ENCODE measurements at regions not wholly inside any gene's neighbourhood (a gene's known extent, or its start where the extent isn't known, plus 50 kb on each side); places are given as distances from the start of the nearest gene placed in this dataset.

DNA sequence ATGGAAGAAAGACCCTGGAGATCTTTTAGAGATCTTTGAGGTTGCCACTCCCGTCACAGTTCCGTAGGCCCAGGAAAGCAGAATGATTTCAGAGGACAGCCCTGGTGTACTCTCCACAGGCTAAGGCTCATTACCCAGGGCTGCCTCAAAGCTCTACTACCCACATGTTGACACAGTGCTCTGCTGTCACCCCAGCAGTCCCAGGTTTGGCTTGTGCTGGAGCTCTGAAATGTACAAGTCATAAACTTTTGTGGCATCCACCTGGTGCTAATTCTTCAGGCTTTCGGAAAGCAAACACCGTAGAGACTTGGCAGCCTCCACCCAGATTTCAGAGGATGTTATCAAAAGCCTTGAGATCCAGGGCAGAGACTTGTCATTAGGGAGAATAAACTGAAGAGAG is 136.5 kb downstream of the MTRR start:
- Histone ChIP-seq H3K4me3 (ENCODE audit: low read depth, low read length) (no peak overlapping the region), H3K9me3 (ENCODE audit: control insufficient read depth, insufficient read depth, low read length) (no peaks in the 10 kb centered on the region), H3K4me1 (ENCODE audit: control insufficient read depth, insufficient read depth, low read length) (no peaks in the 10 kb centered on the region), H3K9ac (ENCODE audit: low read depth, low read length) (no peak overlapping the region), H3K27me3 (ENCODE audit: control insufficient read depth, insufficient read depth, low read length) (no peaks in the 10 kb centered on the region), H3K36me3 (ENCODE audit: control insufficient read depth, insufficient read depth, low read length) (no peaks in the 10 kb centered on the region)

DNA sequence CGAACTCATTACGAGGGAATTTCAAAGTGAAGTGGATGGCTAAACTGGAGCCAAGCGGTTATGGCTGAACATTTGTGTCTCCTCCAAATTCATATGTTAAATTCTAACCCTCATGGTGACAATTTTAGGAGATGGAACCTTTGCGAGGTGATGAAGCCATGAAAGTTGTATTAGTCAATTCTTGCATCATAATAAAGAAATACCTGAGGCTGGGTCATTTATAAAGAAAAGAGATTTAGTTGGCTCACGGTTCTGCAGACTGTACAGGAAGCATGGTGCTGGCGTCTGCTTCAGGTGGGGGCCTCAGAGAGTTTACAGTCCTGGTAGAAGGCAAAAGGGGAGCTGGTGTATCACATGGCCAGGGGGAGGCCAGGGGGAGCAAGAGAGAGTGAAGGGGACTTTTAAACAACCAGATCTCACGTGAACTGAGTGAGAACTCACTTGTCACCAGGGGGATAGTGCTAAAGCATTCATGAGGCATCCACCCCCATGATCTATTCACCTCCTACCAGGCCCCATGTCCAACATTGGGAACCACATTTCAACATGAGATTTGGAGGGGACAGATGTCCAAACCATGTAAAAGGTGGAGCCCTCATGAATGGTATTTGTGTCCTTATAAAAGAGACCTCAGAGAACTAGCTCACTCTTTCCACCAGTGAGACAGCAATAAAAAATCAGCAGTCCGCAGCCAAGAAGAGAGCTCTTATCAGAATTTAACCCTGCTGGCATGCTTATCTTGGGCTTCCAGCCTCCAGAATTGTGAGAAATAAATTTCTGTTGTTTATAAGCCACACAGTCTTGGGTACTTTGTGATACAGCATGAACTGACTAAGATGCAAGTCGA is 143.4 kb downstream of the MTRR start:
- Histone ChIP-seq H3K4me1 (ENCODE audit: control insufficient read depth, insufficient read depth, low read length) (no peaks in the 10 kb centered on the region), H3K36me3 (ENCODE audit: control insufficient read depth, insufficient read depth, low read length) (no peaks in the 10 kb centered on the region), H3K27me3 (ENCODE audit: control insufficient read depth, insufficient read depth, low read length) (no peaks in the 10 kb centered on the region), H3K4me3 (ENCODE audit: low read depth, low read length) (no peak overlapping the region), H3K9ac (ENCODE audit: low read depth, low read length) (no peak overlapping the region), H3K9me3 (ENCODE audit: control insufficient read depth, insufficient read depth, low read length) (no peaks in the 10 kb centered on the region)

DNA sequence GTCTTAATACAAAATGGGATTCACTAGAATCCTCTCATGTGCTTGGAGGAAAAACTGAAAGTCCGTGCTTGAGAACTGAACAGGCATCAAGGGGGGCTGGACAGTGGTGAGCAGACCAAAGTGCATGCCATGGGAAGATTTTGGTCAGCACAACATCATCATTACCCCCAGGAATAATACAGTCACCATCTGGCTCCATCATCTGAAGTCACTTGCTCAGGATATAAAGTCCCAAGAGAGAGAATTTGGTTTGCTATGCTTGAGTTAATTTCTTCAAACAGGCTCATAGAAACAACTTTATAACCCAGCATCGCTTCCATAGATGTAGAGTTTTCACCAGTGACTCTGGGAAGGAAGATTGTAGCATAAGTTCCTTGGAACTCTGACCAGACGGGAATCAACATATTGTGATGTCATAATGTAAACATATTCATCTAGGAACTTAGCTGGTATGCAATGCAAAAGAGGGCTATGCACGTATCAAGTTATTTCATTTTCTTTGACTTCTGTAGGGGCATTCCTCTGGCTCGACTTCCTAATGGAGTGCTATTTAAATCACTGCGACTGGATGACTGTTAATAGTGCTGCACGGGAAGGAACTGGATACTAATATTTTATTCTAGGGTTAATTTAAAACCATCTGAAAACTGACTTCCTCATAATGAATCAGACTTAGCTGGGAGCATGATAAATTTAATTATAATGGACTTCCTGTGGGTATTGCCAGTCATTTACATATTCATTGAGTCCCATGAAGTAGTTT is 145.2 kb downstream of the MTRR start:
- Histone ChIP-seq H3K27me3 (ENCODE audit: control insufficient read depth, insufficient read depth, low read length) (no peaks in the 10 kb centered on the region), H3K4me3 (ENCODE audit: low read depth, low read length) (no peak overlapping the region), H3K9me3 (ENCODE audit: control insufficient read depth, insufficient read depth, low read length) (no peaks in the 10 kb centered on the region), H3K36me3 (ENCODE audit: control insufficient read depth, insufficient read depth, low read length) (no peaks in the 10 kb centered on the region), H3K9ac (ENCODE audit: low read depth, low read length) (no peak overlapping the region), H3K4me1 (ENCODE audit: control insufficient read depth, insufficient read depth, low read length) (no peaks in the 10 kb centered on the region)

DNA sequence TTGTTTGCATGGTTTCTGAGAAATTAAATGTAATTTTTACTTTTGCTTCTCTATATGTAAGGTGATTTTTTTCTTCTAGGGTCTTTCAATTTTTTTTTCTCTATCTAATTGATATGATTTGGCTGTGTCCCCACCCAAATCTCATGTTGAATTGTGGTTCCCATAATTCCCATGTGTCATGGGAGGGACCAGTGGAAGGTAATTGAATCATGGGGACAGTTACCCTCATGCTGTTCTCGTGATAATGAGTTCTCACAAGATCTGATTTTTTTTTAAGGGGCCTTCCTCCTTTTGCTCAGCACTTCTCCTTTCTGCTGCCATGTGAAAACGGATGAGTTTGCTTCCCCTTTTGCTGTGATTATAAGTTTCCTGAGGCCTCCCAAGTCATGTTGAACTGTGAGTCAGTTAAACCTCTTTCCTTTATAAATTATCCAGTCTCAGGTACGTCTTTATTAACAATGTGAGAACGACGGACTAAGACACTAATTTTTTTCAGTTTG is 150.8 kb downstream of the MTRR start:
- no peak overlapping the region for H3K9ac ChIP-seq (ENCODE audit: low read depth, low read length)
- H3K9me3 ChIP-seq (ENCODE audit: control insufficient read depth, insufficient read depth, low read length), result no peaks in the 10 kb centered on the region
- no peaks in the 10 kb centered on the region for H3K27me3 ChIP-seq (ENCODE audit: control insufficient read depth, insufficient read depth, low read length)
- H3K36me3 ChIP-seq (ENCODE audit: control insufficient read depth, insufficient read depth, low read length), result no peaks in the 10 kb centered on the region
- no peaks in the 10 kb centered on the region for H3K4me1 ChIP-seq (ENCODE audit: control insufficient read depth, insufficient read depth, low read length)
- H3K4me3 ChIP-seq (ENCODE audit: low read depth, low read length), result no peak overlapping the region

DNA sequence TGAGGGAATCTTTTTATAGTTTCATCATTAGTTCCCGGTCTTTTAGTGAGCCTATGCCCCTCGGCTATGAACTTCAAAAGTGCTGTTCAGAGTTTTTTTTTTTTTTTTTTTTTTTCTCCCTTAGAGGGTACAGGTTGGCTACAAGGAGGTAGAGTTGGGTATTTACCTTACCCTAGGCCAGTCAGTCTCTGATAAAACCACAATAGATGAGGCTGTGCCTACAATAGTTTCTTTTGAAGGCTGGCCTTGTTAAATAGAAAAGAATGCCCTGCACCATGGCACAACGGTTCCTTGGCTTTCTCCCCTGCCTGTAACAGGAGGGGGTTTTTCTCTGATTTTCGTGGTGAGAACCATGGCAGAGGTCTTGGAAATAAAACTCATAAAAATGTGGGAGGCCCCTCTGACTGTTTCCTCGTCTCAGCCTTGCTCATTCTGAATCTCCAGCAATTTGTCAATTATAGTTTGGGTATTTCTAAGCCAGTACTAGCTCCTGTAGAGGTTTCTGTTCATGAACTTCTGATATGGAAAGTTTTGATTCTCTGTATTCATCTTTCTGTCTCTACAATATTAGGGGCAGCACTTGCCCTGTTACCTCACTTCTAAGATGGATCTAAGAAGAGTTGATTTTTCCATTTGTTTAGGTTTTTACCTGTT is 152.0 kb downstream of the MTRR start:
- no peak overlapping the region for H3K9ac ChIP-seq (ENCODE audit: low read depth, low read length)
- no peaks in the 10 kb centered on the region for H3K9me3 ChIP-seq (ENCODE audit: control insufficient read depth, insufficient read depth, low read length)
- no peaks in the 10 kb centered on the region for H3K27me3 ChIP-seq (ENCODE audit: control insufficient read depth, insufficient read depth, low read length)
- no peaks in the 10 kb centered on the region for H3K36me3 ChIP-seq (ENCODE audit: control insufficient read depth, insufficient read depth, low read length)
- no peak overlapping the region for H3K4me3 ChIP-seq (ENCODE audit: low read depth, low read length)
- no peaks in the 10 kb centered on the region for H3K4me1 ChIP-seq (ENCODE audit: control insufficient read depth, insufficient read depth, low read length)

DNA sequence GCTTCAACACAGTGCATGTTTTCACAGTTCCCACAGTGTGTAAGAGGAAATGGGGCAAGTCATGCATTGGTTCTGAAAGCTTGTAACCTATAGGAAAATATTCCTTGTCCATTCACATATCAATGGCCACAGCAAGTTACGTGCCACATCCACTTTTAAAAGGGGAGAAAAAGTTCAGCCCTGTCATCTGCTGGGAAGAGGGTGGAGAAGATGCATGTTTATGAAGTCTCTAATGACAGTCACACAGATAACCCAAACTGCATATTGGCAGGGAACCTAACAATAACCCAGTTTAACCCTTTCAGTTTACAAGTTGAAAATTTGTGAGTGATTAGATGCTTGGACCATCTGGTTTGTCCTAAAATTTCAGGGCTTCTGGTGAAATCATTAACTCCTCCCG is 159.3 kb downstream of the MTRR start:
- Histone ChIP-seq H3K4me1 (ENCODE audit: control insufficient read depth, insufficient read depth, low read length) (no peaks in the 10 kb centered on the region), H3K9ac (ENCODE audit: low read depth, low read length) (no peak overlapping the region), H3K4me3 (ENCODE audit: low read depth, low read length) (no peak overlapping the region), H3K27me3 (ENCODE audit: control insufficient read depth, insufficient read depth, low read length) (no peaks in the 10 kb centered on the region), H3K36me3 (ENCODE audit: control insufficient read depth, insufficient read depth, low read length) (no peaks in the 10 kb centered on the region), H3K9me3 (ENCODE audit: control insufficient read depth, insufficient read depth, low read length) (no peaks in the 10 kb centered on the region)

DNA sequence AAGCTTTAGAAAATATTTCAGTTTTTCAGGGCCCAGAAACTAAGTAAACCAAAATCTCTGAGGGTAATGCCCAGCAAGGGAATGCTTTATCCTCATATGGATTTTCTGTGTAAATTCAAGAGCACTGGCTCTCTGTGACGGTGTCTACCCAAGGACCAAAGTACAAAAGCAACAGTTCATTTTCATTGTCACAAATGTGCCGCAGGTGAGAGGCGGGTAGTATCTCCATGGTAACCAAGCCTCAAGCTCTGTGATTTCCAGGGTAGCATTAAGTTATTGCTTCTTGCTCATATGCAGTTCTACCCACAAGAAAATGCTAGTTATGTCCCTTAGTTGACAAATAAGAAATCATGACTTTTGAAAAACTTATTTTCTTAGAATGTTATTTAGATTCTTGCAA is 164.3 kb downstream of the MTRR start:
- Histone ChIP-seq H3K36me3 (ENCODE audit: control insufficient read depth, insufficient read depth, low read length) (no peaks in the 10 kb centered on the region), H3K4me3 (ENCODE audit: low read depth, low read length) (no peak overlapping the region), H3K4me1 (ENCODE audit: control insufficient read depth, insufficient read depth, low read length) (no peaks in the 10 kb centered on the region), H3K9ac (ENCODE audit: low read depth, low read length) (no peak overlapping the region), H3K27me3 (ENCODE audit: control insufficient read depth, insufficient read depth, low read length) (no peaks in the 10 kb centered on the region), H3K9me3 (ENCODE audit: control insufficient read depth, insufficient read depth, low read length) (no peaks in the 10 kb centered on the region)

DNA sequence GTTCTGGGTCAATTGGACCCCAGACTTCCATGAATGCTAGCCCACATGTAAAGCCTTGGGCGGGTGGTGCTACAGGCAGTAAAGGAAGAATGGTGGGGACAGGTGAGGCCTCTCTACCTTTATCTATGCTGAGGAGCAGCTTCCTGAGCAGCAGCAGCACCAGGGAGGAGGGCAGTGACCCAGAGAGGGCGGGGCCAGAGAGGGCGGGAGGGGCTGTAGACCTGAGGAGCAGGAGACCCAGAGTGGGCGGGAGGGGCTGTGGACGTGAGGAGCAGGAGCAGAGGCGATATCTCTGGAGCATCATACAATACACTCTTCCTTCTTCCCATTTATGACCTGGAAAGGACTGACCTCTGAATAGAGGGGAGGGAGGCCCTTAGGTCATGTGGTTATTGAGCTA is 165.9 kb downstream of the MTRR start:
- Histone ChIP-seq H3K4me1 (ENCODE audit: control insufficient read depth, insufficient read depth, low read length) (no peaks in the 10 kb centered on the region), H3K9ac (ENCODE audit: low read depth, low read length) (no peak overlapping the region), H3K36me3 (ENCODE audit: control insufficient read depth, insufficient read depth, low read length) (no peaks in the 10 kb centered on the region), H3K4me3 (ENCODE audit: low read depth, low read length) (no peak overlapping the region), H3K9me3 (ENCODE audit: control insufficient read depth, insufficient read depth, low read length) (no peaks in the 10 kb centered on the region), H3K27me3 (ENCODE audit: control insufficient read depth, insufficient read depth, low read length) (no peaks in the 10 kb centered on the region)

DNA sequence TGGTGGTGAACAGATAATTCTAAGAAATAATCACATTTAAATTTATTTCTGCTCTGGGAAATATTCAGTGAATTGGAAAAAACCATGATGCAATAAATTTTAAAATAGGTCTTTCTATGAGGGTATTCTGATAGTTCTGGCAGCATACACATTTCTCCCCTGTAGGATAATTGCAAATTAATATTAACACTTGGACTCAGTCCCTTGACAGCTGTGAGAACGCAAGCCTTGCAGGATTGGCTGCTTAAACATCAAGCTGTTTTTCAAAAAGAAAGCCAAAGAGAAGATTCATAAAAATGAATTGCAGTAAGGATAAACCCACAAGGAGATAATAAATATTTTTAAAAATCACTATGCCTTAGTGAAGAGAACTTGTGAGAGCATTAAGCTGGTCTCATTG is 180.0 kb downstream of the MTRR start:
- no peaks in the 10 kb centered on the region for H3K9me3 ChIP-seq (ENCODE audit: control insufficient read depth, insufficient read depth, low read length)

DNA sequence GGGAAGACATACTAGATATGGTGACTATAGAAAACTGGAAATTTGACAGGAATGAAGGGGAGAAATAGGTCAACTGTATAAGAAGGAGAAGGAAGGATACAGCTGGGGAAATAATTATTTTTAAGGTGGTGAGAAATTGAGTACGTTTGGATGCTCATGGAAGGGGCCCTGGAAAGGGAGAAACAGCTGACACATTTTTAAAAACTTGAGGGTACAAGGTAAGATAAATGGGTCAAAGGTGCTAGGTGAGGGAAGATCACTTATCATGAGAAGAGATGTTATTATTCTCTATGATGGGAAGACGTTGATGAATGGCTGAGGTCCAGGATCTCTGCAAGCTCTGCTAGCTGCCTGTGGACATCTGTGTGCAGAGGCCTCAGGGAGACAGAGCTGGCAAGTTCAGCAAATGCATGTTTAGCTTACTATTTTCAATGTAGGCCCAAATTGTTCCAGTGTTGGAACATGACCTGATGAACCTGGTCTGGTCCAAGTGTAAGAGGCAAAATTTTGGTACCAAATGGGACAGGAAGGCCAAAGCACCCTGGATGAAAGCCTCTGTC is 181.7 kb downstream of the MTRR start:
- Histone ChIP-seq H3K36me3 (ENCODE audit: control insufficient read depth, insufficient read depth, low read length) (no peaks in the 10 kb centered on the region), H3K9ac (ENCODE audit: low read depth, low read length) (no peak overlapping the region), H3K9me3 (ENCODE audit: control insufficient read depth, insufficient read depth, low read length) (no peaks in the 10 kb centered on the region), H3K4me3 (ENCODE audit: low read depth, low read length) (no peak overlapping the region), H3K4me1 (ENCODE audit: control insufficient read depth, insufficient read depth, low read length) (peaks cover 6% of the 10 kb centered on the region), H3K27me3 (ENCODE audit: control insufficient read depth, insufficient read depth, low read length) (no peaks in the 10 kb centered on the region)

More for the DNA sequence above, 180.0 kb downstream of the MTRR start:
- H3K4me1 ChIP-seq (ENCODE audit: control insufficient read depth, insufficient read depth, low read length), result peaks cover 6% of the 10 kb centered on the region
- no peak overlapping the region for H3K9ac ChIP-seq (ENCODE audit: low read depth, low read length)
- no peaks in the 10 kb centered on the region for H3K27me3 ChIP-seq (ENCODE audit: control insufficient read depth, insufficient read depth, low read length)
- H3K36me3 ChIP-seq (ENCODE audit: control insufficient read depth, insufficient read depth, low read length), result no peaks in the 10 kb centered on the region
- H3K4me3 ChIP-seq (ENCODE audit: low read depth, low read length), result no peak overlapping the region

DNA sequence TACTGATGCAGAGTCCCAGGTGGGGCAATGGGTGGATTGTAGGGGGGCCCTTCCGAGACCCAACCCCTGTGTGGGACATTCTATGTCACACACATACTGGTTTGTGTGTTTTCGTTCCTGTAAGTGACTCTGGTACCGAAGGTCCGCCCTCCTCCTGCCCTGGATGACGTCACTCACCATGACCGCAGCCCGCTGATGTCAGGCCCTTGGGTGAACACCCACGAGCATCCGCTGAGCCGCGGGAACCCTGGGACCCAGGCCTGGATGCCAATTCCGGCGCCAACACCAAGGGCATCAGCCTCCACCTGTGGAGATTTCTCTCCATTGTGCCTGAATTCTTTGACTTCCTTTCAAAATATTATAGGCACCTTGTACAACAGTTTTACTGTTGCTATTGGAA is 184.3 kb downstream of the MTRR start:
- Histone ChIP-seq H3K9ac (ENCODE audit: low read depth, low read length) (no peak overlapping the region), H3K9me3 (ENCODE audit: control insufficient read depth, insufficient read depth, low read length) (no peaks in the 10 kb centered on the region), H3K27me3 (ENCODE audit: control insufficient read depth, insufficient read depth, low read length) (no peaks in the 10 kb centered on the region), H3K4me3 (ENCODE audit: low read depth, low read length) (no peak overlapping the region), H3K4me1 (ENCODE audit: control insufficient read depth, insufficient read depth, low read length) (no peaks in the 10 kb centered on the region), H3K36me3 (ENCODE audit: control insufficient read depth, insufficient read depth, low read length) (no peaks in the 10 kb centered on the region)
